Colonic mucosa (tissue), 4 donors: ENCODE measurements at regions not wholly inside any gene's neighbourhood (a gene's known extent, or its start where the extent isn't known, plus 50 kb on each side); places are given as distances from the start of the nearest gene placed in this dataset.

ENCODE experiments used
- DNase-seq: peaks from one replicate; pipeline ENCODE4 v3.0.0-alpha.2; 2020
- H3K27ac ChIP-seq: fragments of 200-600 bp; one replicate; pipeline ENCODE4 v1.8.0; 2021
- H3K27me3 ChIP-seq: fragments of 200-600 bp; one replicate; pipeline ENCODE4 v1.8.0; 2021
- H3K36me3 ChIP-seq: fragments of 200-600 bp; one replicate; pipeline ENCODE4 v1.8.0; 2021
- H3K4me1 ChIP-seq: fragments of 200-600 bp; one replicate; pipeline ENCODE4 v1.8.0; 2021; ENCODE audit warnings: mild to moderate bottlenecking
- H3K4me3 ChIP-seq: fragments of 200-600 bp; one replicate; pipeline ENCODE4 v1.8.0; 2021
- H3K9ac ChIP-seq, 2 donors: one replicate each; pipeline ENCODE4 v1.7.0; 2013; ENCODE audit warnings: control low read depth in 2 of 2, low read depth in 2 of 2, low read length in 2 of 2
- H3K9me3 ChIP-seq: fragments of 200-600 bp; one replicate; pipeline ENCODE4 v1.8.0; 2021
- intact Hi-C: fragments of 100-400 bp; cut with DNase I; formaldehyde crosslinking; loops from one replicate; pipeline ENCODE4 v1.14.1; 2022
- TF ChIP-seq, protein P1 (sequence below): fragments of 200-600 bp; IDR thresholded peaks from one replicate; pipeline ENCODE4 v1.8.0; 2022; ENCODE audit warnings: antibody characterized with exemption, mild to moderate bottlenecking
- donor health status: healthy.
- donor health status: DM: no; HTN: no; CAD: no.
- donor health status: DM: no; HTN: no; CAD: no.

GRCh38 chr14:65939184-65939583, 526.7 kb downstream of the FUT8 start:
- Histone ChIP-seq H3K36me3 (no peaks in the 10 kb centered on the region), H3K4me1 (no peaks in the 10 kb centered on the region), H3K9me3 (no peaks in the 10 kb centered on the region), H3K27ac (no peak overlapping the region), H3K4me3 (no peak overlapping the region), H3K27me3 (no peaks in the 10 kb centered on the region), H3K9ac (no peak overlapping the region)
- DNase-seq, result no peak
- TF ChIP-seq, protein P1, sequence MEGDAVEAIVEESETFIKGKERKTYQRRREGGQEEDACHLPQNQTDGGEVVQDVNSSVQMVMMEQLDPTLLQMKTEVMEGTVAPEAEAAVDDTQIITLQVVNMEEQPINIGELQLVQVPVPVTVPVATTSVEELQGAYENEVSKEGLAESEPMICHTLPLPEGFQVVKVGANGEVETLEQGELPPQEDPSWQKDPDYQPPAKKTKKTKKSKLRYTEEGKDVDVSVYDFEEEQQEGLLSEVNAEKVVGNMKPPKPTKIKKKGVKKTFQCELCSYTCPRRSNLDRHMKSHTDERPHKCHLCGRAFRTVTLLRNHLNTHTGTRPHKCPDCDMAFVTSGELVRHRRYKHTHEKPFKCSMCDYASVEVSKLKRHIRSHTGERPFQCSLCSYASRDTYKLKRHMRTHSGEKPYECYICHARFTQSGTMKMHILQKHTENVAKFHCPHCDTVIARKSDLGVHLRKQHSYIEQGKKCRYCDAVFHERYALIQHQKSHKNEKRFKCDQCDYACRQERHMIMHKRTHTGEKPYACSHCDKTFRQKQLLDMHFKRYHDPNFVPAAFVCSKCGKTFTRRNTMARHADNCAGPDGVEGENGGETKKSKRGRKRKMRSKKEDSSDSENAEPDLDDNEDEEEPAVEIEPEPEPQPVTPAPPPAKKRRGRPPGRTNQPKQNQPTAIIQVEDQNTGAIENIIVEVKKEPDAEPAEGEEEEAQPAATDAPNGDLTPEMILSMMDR, result no peak
- intact Hi-C loops, result no loop called here

- intact Hi-C loops, result no loop called here
- no peak overlapping the region for H3K4me3 ChIP-seq
- TF ChIP-seq, protein P1, result no peak
- no peak overlapping the region for H3K27ac ChIP-seq
- no peaks in the 10 kb centered on the region for H3K36me3 ChIP-seq
- no peak overlapping the region for H3K9ac ChIP-seq
- H3K27me3 ChIP-seq, result no peaks in the 10 kb centered on the region
- no peak for DNase-seq
- no peaks in the 10 kb centered on the region for H3K4me1 ChIP-seq
- H3K9me3 ChIP-seq, result no peaks in the 10 kb centered on the region
Measured at GRCh38 chr14:65940056-65940735, 527.7 kb downstream of the FUT8 start.

GRCh38 chr14:65941091-65941490, 528.6 kb downstream of the FUT8 start:
- no peak overlapping the region for H3K4me3 ChIP-seq
- H3K27me3 ChIP-seq, result no peaks in the 10 kb centered on the region
- H3K4me1 ChIP-seq, result no peaks in the 10 kb centered on the region
- no peaks in the 10 kb centered on the region for H3K9me3 ChIP-seq
- no peak overlapping the region for H3K9ac ChIP-seq
- DNase-seq, result no peak
- intact Hi-C loops, result no loop called here
- TF ChIP-seq, protein P1, result no peak
- H3K27ac ChIP-seq, result no peak overlapping the region
- H3K36me3 ChIP-seq, result no peaks in the 10 kb centered on the region

DNA sequence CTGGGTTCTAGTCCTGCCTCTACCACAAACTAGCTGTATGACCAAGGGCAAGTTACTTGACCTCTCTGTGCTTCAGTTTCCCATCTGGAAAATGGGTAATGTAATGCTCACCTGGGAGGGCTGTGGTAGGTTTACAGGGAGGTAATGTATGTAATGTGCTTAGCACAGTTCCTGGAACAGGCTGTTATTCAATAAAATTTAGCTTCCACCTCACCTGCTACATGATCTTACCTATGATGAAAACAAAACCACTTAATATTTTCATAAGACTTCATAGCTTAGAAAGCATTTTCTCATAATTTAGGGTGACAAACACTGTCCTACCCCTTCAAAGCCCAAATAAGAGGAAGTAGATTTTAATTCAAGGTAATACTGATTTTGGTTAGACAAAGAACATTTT, 530.6 kb downstream of the FUT8 start:
- intact Hi-C loops, result no loop called here

GRCh38 chr14:65943916-65944410, 531.4 kb downstream of the FUT8 start:
- H3K4me3 ChIP-seq, result no peak overlapping the region
- intact Hi-C loops, result no loop called here
- H3K9ac ChIP-seq, result no peak overlapping the region
- H3K27me3 ChIP-seq, result no peaks in the 10 kb centered on the region
- H3K4me1 ChIP-seq, result no peaks in the 10 kb centered on the region
- no peak for DNase-seq
- H3K36me3 ChIP-seq, result no peaks in the 10 kb centered on the region
- no peaks in the 10 kb centered on the region for H3K9me3 ChIP-seq
- TF ChIP-seq, protein P1, result no peak
- H3K27ac ChIP-seq, result no peak overlapping the region

More for the DNA sequence above, 530.6 kb downstream of the FUT8 start:
- Histone ChIP-seq H3K27ac (no peak overlapping the region), H3K27me3 (no peaks in the 10 kb centered on the region), H3K36me3 (no peaks in the 10 kb centered on the region), H3K9me3 (no peaks in the 10 kb centered on the region), H3K4me1 (no peaks in the 10 kb centered on the region), H3K4me3 (no peak overlapping the region), H3K9ac (no peak overlapping the region)
- DNase-seq, result no peak
- TF ChIP-seq, protein P1, result no peak
